ENCODE measurements at regions not wholly inside any gene's neighbourhood (a gene's known extent, or its start where the extent isn't known, plus 50 kb on each side); places are given as distances from the start of the nearest gene placed in this dataset.

GRCh38 chr2:234306426-234307173 is 190.3 kb downstream of the ARL4C start:
- no peak for TF ChIP-seq CTCF (IDR thresholded peaks at IDR 0.05; ENCODE audit: poor library complexity, severe bottlenecking)
- no peak for TF ChIP-seq EP300 (conservative IDR thresholded peaks at IDR 0.05; ENCODE audit: poor library complexity, severe bottlenecking)
- TF ChIP-seq EZH2 (IDR thresholded peaks at IDR 0.05; ENCODE audit: borderline replicate concordance, insufficient read depth, low read length, poor library complexity, severe bottlenecking): no peak
- no peak for TF ChIP-seq TAF1 (IDR thresholded peaks at IDR 0.05; ENCODE audit: low read depth)
- TF ChIP-seq SMC3 (conservative IDR thresholded peaks at IDR 0.05; ENCODE audit: poor library complexity): no peak
- TF ChIP-seq RAD21 (conservative IDR thresholded peaks at IDR 0.05): no peak
